ENCODE measurements at regions not wholly inside any gene's neighbourhood (a gene's known extent, or its start where the extent isn't known, plus 50 kb on each side); places are given as distances from the start of the nearest gene placed in this dataset.
"Not testable (repeated sequence)": the region's sequence is repeated elsewhere in the genome, so short reads cannot be mapped to it uniquely, and the experiment has no call there.

DNA sequence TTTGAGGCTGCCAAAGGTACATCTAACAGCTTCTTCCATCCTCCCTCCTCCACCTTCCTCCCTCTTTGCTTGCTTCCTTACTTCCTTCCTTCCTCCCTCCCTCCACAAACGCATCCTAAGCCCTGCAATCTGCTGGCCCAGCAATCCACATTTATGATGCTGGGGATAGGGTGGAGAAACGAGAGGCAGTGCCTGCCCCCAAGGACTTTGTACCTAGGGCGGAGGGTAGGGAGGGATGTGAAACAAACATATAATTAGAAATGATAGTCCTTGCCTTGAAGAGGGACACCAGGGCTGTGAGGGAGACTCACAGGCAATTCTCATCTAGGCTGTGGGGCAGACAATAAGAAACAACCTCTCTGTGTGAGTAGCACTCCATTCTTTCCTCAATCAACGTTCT, 188.3 kb downstream of the ANKRD30B start:
- DNase-seq (ENCODE audit: low spot score) = no peak

DNA sequence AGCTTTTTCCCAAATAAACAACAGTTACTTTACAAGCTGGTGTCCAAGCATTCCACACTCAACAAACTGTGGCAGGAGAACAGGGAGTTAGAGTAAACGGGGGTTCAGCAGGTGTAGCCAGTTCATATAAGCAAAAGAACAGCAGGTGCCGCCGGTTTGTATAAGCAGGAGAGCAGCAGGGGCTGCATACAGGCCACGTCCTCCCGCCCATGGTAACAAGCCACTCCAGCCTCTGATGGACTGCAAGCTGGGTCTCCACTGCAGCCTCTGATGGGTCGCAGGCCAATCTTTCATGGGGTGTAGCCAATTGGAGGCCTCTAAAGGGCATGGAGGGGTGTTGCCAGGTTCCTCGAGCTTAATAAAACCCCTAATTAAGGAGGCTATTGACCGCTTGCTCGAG, 189.3 kb downstream of the ANKRD30B start:
- DNase-seq (ENCODE audit: low spot score) = no peak

GRCh38 chr18:14939141-14939540, 191.2 kb downstream of the ANKRD30B start:
- DNase-seq (ENCODE audit: low spot score) = no peak

DNA sequence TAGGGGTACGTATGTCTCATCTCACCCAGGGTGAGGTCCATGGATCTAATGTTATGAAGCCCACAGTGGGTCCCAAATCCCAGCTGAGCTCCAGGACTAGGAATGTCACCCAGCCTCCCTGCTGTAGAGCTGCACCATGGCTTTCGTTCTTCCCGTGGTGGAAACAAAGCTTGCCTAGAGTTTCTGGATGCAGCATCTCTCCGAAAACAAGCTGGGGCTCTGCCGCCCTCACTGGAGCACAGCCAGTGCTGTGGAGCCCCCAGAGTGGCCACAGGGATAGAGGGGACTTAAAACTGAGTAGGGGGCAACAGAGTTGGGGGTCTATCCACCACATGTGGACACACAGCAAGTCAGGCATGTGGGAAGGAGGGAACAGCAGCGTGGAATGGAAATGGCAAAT, 192.1 kb downstream of the ANKRD30B start:
- DNase-seq (ENCODE audit: low spot score) = not testable (repeated sequence)

GRCh38 chr18:14940735-14941134, 192.8 kb downstream of the ANKRD30B start:
- no peak for DNase-seq (ENCODE audit: low spot score)

DNA sequence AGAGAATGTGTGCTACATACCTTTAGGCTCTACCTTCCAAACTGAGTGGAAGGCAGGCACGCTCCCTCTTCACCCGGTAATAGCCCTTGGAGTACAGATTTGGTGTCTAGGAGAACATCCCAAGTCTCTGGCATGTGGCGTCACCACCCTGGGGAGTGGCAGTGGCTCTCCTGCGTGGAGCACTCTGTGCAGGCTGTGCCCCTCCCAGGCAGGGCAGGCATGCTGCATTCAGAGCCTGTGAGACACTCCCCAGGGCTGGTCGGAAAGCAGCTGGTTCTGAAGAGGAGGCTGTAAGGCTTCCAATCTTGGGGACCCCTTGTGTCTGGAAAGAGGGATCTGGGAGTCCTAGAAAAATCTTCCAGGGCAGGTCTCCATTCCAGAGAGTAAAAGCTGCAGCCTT, 193.3 kb downstream of the ANKRD30B start:
- DNase-seq (ENCODE audit: low spot score) = no peak

- no peak for DNase-seq (ENCODE audit: low spot score)
Observed at GRCh38 chr18:14941792-14942191, 193.8 kb downstream of the ANKRD30B start.

- no peak for DNase-seq (ENCODE audit: low spot score)
Observed at GRCh38 chr18:14942275-14942674, 194.3 kb downstream of the ANKRD30B start.

DNA sequence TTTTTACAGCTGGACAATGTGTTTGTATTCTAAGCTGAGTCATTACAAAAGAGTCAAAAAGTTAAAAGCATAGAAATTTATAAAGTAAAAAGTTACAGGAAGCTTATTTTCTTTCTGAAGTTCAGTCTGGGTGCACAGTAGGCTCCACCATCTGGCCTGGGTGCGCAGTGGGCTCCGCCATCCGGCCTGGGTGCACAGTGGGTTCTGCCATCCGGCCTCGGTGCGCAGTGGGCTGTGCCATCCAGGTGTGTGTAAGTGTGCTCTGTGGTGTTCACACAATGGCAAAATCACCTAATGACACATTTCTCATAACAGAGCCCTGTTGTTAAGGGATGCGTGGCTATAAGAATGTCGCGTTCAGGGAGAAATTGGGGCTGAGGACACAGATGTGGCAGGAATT, 195.5 kb downstream of the ANKRD30B start:
- DNase-seq (ENCODE audit: low spot score) = no peak

DNA sequence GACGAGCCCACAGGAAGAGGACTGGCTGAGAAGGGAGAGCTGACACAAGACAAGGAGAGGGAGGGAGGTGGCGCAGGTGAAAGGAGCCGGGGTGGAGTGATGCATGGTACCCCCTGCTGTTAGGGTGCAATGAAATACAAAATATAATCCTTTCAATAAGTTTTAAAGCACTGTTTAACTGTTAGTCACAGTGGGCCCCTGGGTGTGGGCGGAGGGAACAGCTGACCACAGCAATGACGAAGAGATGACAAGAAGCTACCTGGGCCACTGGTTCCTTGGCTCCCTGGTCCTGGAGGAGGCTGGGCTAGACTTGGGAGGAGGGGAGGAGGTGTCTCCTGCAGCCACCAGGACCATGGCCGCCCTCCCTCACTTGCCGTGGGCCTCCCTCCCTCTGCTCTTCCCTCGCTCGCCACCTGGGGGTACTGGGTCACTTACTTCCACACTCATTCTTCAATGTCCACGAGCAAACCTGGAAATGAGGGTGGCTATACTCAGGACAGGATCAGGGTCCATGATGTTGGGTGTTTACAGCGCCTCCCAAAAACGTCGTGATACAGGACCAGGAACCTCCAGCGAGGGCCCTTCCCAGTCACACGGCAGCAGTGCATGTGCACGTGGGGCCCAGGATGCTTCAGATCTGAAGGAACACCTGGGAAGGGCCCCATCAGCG, 196.1 kb downstream of the ANKRD30B start:
- no peak for DNase-seq (ENCODE audit: low spot score)

DNA sequence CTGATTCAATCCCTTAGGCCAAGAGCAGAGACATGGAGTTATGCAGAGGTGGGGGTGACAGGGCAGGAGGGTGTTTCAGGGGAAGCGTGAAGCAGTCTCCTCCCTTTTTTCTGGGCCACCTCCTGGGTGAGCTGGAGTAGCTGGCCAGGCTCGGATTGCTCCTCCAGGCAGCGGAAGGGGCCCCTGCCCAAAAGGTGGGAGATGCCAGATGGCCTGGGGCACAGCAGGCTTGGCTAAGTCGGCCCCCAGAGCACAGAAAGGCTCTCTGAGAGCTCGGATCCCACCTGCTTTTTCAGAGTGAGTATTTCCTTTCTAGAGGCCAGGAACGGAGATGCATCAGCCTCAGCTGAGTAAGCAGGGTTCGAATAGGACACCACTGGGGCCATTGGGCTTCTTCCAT, 196.9 kb downstream of the ANKRD30B start:
- DNase-seq (ENCODE audit: low spot score) = no peak

- no peak for DNase-seq (ENCODE audit: low spot score)
Observed at GRCh38 chr18:14945286-14945685, 197.3 kb downstream of the ANKRD30B start.

DNA sequence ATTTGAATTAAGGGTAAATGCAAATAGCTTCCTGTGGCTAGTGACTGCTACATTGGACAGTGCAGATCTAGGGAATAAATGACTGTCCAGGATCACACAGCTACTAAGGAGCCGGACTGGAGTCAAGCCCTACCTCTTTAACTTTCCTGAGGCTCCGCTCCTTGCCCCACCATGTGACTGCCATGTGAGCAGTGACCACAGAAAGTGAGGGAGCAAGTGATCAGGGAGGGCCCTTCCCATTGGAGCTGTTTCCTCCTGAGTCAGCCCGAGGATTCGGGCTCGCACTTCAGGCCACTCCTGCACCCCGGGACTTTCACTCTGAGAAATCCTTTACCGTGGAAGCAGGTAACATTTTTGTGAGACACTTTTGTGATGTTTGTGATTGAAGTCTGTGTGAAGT, 198.0 kb downstream of the ANKRD30B start:
- DNase-seq (ENCODE audit: low spot score) = no peak

DNA sequence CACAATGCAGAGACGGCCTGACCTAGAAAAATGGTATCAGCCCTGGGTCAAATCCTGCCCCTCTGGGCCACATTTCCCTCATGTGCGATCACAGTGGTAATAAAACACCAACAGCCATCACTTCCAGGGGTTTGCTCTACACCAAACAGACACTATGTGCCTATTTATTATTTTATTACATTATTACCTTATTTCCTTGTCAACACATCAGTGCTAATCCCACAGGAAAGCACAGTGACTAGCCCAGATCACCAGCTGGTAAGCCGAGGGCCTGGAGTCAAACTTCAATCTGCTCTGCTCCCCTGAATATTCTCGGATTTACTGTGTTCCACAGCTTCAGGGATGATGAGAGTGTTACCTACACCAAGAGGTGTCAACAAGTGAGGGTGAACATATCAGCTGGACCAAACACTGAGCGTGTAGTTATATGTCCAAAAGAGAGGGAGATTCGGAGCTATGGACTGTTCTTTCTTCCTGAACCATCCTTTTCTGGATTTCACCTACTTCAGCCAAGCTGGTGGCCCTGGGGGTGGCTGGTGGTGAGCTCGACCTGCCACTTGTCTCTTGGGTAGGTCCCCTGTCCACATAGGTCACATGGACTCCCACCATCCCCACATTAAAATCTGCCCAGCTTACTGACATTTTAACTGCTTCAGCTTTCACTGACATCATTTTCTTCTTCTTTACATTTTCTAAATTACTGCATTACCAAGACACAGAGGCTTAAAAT, 198.9 kb downstream of the ANKRD30B start:
- not testable (repeated sequence) for DNase-seq (ENCODE audit: low spot score)

GRCh38 chr18:14947482-14948162, 199.7 kb downstream of the ANKRD30B start:
- no peak for DNase-seq (ENCODE audit: low spot score)

GRCh38 chr18:14948163-14948540, 200.2 kb downstream of the ANKRD30B start:
- DNase-seq (ENCODE audit: low spot score) = no peak

DNA sequence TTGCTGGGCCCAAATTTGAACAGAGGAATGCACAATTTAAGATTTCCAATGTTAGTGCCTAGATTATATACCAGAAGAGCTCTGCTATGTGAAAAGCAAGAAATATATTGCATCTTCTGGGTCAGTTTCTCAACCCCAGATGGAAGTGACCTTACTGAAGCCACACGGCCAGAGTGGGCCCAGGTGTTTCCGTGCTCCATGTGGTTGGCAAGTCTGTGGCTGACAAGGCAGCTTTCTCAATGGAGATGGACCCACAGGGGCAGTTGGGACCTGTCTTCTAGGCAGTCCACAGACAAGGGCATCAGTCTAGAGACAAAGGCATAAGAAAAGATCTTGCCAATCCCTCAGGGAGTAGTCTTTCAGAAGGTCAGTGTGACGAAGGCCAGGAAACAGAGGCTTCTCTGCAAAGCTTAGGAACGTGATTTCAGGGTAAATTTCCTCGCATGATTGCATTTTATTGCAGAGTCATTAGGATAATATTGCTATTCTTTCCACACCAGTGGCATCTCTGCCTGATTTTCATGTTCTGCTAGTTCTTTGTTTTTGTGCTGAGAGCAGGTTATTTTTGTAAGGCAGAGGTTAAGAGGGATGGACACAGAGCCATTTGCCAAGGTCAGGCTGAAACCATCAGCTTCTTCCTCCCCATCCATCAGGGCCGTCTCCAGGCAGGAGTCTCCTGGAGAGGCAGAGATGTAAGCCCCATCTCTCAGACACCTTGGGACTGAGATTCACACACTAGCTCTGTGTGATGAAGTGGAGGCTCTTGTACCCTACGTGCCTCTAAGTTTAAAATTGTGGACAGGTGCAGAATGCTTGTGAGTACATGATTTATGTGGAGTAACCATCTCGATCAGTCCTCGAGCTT, 202.1 kb downstream of the ANKRD30B start:
- DNase-seq (ENCODE audit: low spot score) = no peak

GRCh38 chr18:14952444-14953077, 204.6 kb downstream of the ANKRD30B start:
- not testable (repeated sequence) for DNase-seq (ENCODE audit: low spot score)

DNA sequence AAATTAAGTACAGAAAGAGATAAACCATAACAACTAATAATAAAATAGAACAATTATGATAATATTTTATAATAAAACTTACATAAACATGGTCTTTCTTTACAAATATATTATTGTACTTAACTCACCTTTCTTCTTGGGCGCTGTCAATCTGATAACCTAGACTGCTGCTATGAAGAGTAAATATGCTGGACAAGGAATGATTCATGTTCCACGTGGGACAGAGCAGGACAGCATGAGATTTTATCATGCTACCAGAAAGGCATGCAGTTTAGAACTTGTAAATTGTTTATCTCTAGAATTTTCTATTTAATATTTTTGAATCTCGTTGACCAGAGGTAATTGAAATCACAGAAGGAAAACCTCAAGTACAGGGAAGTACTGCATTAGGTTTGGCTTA, 210.7 kb downstream of the ANKRD30B start:
- no peak for DNase-seq (ENCODE audit: low spot score)

- no peak for DNase-seq (ENCODE audit: low spot score)
Observed at GRCh38 chr18:14959550-14959949, 211.6 kb downstream of the ANKRD30B start.

- DNase-seq (ENCODE audit: low spot score) = peak; percentile 13
Observed at GRCh38 chr18:14961991-14962390, 214.0 kb downstream of the ANKRD30B start.

GRCh38 chr18:14962626-14963025, 214.7 kb downstream of the ANKRD30B start:
- DNase-seq (ENCODE audit: low spot score) = no peak
